GM23338 (cell line): ENCODE measurements at regions not wholly inside any gene's neighbourhood (a gene's known extent, or its start where the extent isn't known, plus 50 kb on each side); places are given as distances from the start of the nearest gene placed in this dataset.

Experiments used
- ATAC-seq: fragments of 200-7000 bp; cut with Tn5 transposase; 3 replicates; pipeline ENCODE4 v1.9.1; 2020
- DNase-seq: peaks from one replicate; pipeline ENCODE4 v3.0.0-alpha.2; 2015; ENCODE audit warnings: low spot score
- H2AFZ ChIP-seq: fragments of 200-600 bp; sonication (generic); 2 replicates; pipeline ENCODE4 v1.8.0; 2016; ENCODE audit warnings: antibody characterized with exemption, mild to moderate bottlenecking, moderate library complexity
- H3F3A ChIP-seq: fragments of 200-600 bp; sonication (generic); replicated peaks from 2 replicates; pipeline ENCODE4 v1.8.0; 2017; ENCODE audit warnings: antibody characterized with exemption, mixed run types, low read depth
- H3K27ac ChIP-seq: fragments of 200-600 bp; sonication (generic); 2 replicates; pipeline ENCODE4 v1.6.1; 2016; ENCODE audit warnings: low read depth
- H3K27me3 ChIP-seq: fragments of 200-600 bp; sonication (generic); 2 replicates; pipeline ENCODE4 v1.8.0; 2016; ENCODE audit warnings: mild to moderate bottlenecking, mixed run types, moderate library complexity; ENCODE audit not compliant: insufficient read depth
- H3K36me3 ChIP-seq: fragments of 200-600 bp; sonication (generic); 2 replicates; pipeline ENCODE4 v1.8.0; 2016; ENCODE audit warnings: mild to moderate bottlenecking; ENCODE audit not compliant: insufficient read depth
- H3K4me1 ChIP-seq: fragments of 200-600 bp; sonication (generic); 2 replicates; pipeline ENCODE4 v1.8.0; 2016; ENCODE audit warnings: mild to moderate bottlenecking, moderate library complexity; ENCODE audit not compliant: insufficient read depth
- H3K4me2 ChIP-seq: fragments of 200-600 bp; sonication (generic); 2 replicates; pipeline ENCODE4 v1.7.1; 2017; ENCODE audit warnings: mixed run types
- H3K4me3 ChIP-seq: fragments of 200-600 bp; sonication (generic); 2 replicates; pipeline ENCODE4 v1.6.1; 2016; ENCODE audit warnings: mixed run types
- H3K79me2 ChIP-seq: fragments of 200-600 bp; sonication (generic); replicated peaks from 2 replicates; pipeline ENCODE4 v1.8.0; 2017; ENCODE audit warnings: mild to moderate bottlenecking; ENCODE audit not compliant: insufficient read depth
- H3K9me2 ChIP-seq: fragments of 200-600 bp; sonication (generic); 2 replicates; pipeline ENCODE4 v1.8.0; 2017; ENCODE audit not compliant: insufficient read depth
- H4K20me1 ChIP-seq: fragments of 200-600 bp; sonication (generic); replicated peaks from 2 replicates; pipeline ENCODE4 v1.8.0; 2017; ENCODE audit warnings: mild to moderate bottlenecking; ENCODE audit not compliant: insufficient read depth
- H3K27ac Mint-ChIP-seq: 2 replicates; pipeline ENCODE4 v1.8.0; 2020; ENCODE audit warnings: inconsistent platforms, mild to moderate bottlenecking, moderate library complexity, mixed read lengths
- H3K27me3 Mint-ChIP-seq: 3 replicates; pipeline ENCODE4 v1.8.0; 2022; ENCODE audit warnings: low read depth, mild to moderate bottlenecking, moderate library complexity, mixed read lengths, inconsistent platforms; ENCODE audit not compliant: insufficient read depth, poor library complexity
- H3K36me3 Mint-ChIP-seq: 3 replicates; pipeline ENCODE4 v1.8.0; 2021; ENCODE audit warnings: low read depth, mild to moderate bottlenecking, inconsistent platforms, moderate library complexity, mixed read lengths
- H3K4me1 Mint-ChIP-seq: 3 replicates; pipeline ENCODE4 v1.8.0; 2020; ENCODE audit warnings: mild to moderate bottlenecking, inconsistent platforms, mixed read lengths
- H3K4me3 Mint-ChIP-seq: 3 replicates; pipeline ENCODE4 v1.8.0; 2021; ENCODE audit warnings: moderate library complexity, mild to moderate bottlenecking, inconsistent platforms, mixed read lengths
- H3K9me3 Mint-ChIP-seq: 3 replicates; pipeline ENCODE4 v1.8.0; 2020; ENCODE audit warnings: moderate library complexity, mild to moderate bottlenecking, inconsistent platforms, mixed read lengths
- CTCF ChIP-seq, 2 experiments: fragments of 200-600 bp in 1 of 2; sonication (generic) in 1 of 2; conservative IDR thresholded peaks; 2 replicates each; pipeline versions ENCODE4 v1.5.1 to v1.6.1; 2016 to 2017; ENCODE audit warnings: antibody characterized with exemption in 2 of 2, low read depth in 2 of 2, mild to moderate bottlenecking in 2 of 2, moderate library complexity in 1 of 2
- EZH2 ChIP-seq: fragments of 200-600 bp; sonication (generic); IDR thresholded peaks from one replicate; pipeline ENCODE4 v1.8.0; 2017; ENCODE audit warnings: antibody characterized with exemption, mild to moderate bottlenecking, low read depth; ENCODE audit not compliant: unreplicated experiment
- EZH2phosphoT487 ChIP-seq: fragments of 200-600 bp; sonication (generic); IDR thresholded peaks from one replicate; pipeline ENCODE4 v1.8.1; 2018; ENCODE audit warnings: antibody characterized with exemption; ENCODE audit not compliant: unreplicated experiment
- JUNB ChIP-seq: IDR thresholded peaks from one replicate; pipeline ENCODE4 v1.6.1; 2016; ENCODE audit warnings: antibody characterized with exemption; ENCODE audit not compliant: unreplicated experiment
- NANOG ChIP-seq: IDR thresholded peaks from 2 replicates; pipeline ENCODE4 v1.6.1; 2016; ENCODE audit warnings: antibody characterized with exemption, borderline replicate concordance
- POLR2AphosphoS5 ChIP-seq: IDR thresholded peaks from 2 replicates; pipeline ENCODE4 v1.6.1; 2016; ENCODE audit warnings: antibody characterized with exemption, low read depth
- REST ChIP-seq: IDR thresholded peaks from one replicate; pipeline ENCODE4 v1.6.1; 2018; ENCODE audit warnings: antibody characterized with exemption; ENCODE audit not compliant: unreplicated experiment
- STAT1 ChIP-seq: IDR thresholded peaks from one replicate; pipeline ENCODE4 v1.6.1; 2016; ENCODE audit warnings: antibody characterized with exemption; ENCODE audit not compliant: unreplicated experiment
- ZNF114 ChIP-seq: fragments of 250-450 bp; sonication (Bioruptor Pico); IDR thresholded peaks from 2 replicates; pipeline ENCODE4 v1.5.0; 2020; ENCODE audit warnings: mild to moderate bottlenecking, moderate library complexity
- ZNF331 ChIP-seq: fragments of 250-450 bp; sonication (Bioruptor Pico); IDR thresholded peaks from 2 replicates; pipeline ENCODE4 v1.5.0; 2020; ENCODE audit warnings: low read depth, mild to moderate bottlenecking, moderate library complexity
- ZNF462 ChIP-seq: fragments of 250-450 bp; sonication (Bioruptor Pico); IDR thresholded peaks from 2 replicates; pipeline ENCODE4 v1.5.0; 2020; ENCODE audit warnings: mild to moderate bottlenecking, moderate library complexity

GRCh38 chrX:7270933-7271332 lies 123.0 kb upstream of the PUDP start (continued):
- TF ChIP-seq REST (no peak), ZNF462 (CRISPR knock-in tag) (no peak), STAT1 (no peak), ZNF114 (no peak)

GRCh38 chrX:7269991-7270390 lies 122.0 kb upstream of the PUDP start:
- H3K4me3 Mint-ChIP-seq: no peak overlapping the region
- Histone ChIP-seq H3K27me3 (no peaks in the 10 kb centered on the region), H3K9me2 (no peaks in the 10 kb centered on the region), H3K4me2 (no peak overlapping the region), H2AFZ (no peak overlapping the region), H3F3A (no peaks in the 10 kb centered on the region), H3K36me3 (no peaks in the 10 kb centered on the region), H3K79me2 (no peaks in the 10 kb centered on the region), H3K27ac (no peak overlapping the region), H3K4me3 (no peak overlapping the region), H3K4me1 (no peaks in the 10 kb centered on the region), H4K20me1 (no peaks in the 10 kb centered on the region)
- H3K9me3 Mint-ChIP-seq: no peaks in the 10 kb centered on the region; the same call in 2 of the 3 replicates
- ATAC-seq: no peak
- H3K27ac Mint-ChIP-seq: no peak overlapping the region
- no peak for DNase-seq
- no peaks in the 10 kb centered on the region for H3K36me3 Mint-ChIP-seq
- H3K4me1 Mint-ChIP-seq: no peaks in the 10 kb centered on the region
- no peaks in the 10 kb centered on the region for H3K27me3 Mint-ChIP-seq
- TF ChIP-seq NANOG (no peak), REST (no peak), EZH2 (no peak), CTCF (conservative IDR thresholded peaks at IDR 0.05; ENCODE audit: low read depth in 2 of 2) (no peak), ZNF114 (no peak), POLR2AphosphoS5 (no peak), EZH2phosphoT487 (no peak), JUNB (no peak), ZNF331 (CRISPR knock-in tag) (no peak)
